Lower leg skin (tissue), 4 donors: ENCODE measurements at regions not wholly inside any gene's neighbourhood (a gene's known extent, or its start where the extent isn't known, plus 50 kb on each side); places are given as distances from the start of the nearest gene placed in this dataset.

Experiments used
- DNase-seq, 2 donors: peaks; one replicate each; pipeline ENCODE4 v3.0.0-alpha.2; 2019; ENCODE audit warnings: low spot score in 2 of 2
- H3K4me3 ChIP-seq: fragments of 200-600 bp; sonication (generic); 2 replicates; pipeline ENCODE4 v1.5.1; 2017; ENCODE audit warnings: mild to moderate bottlenecking, low read depth; ENCODE audit not compliant: poor library complexity, severe bottlenecking
- POLR2A ChIP-seq, 2 donors: fragments of 450-650 bp; IDR thresholded peaks; one replicate each; pipeline ENCODE4 v1.6.1; 2016 to 2017; ENCODE audit warnings: antibody characterized with exemption in 2 of 2, mild to moderate bottlenecking in 1 of 2, moderate library complexity in 1 of 2
- WGBS, 2 donors: methylation state at CpG; one replicate each; pipeline ENCODE4 v1.1.5; 2018; 5-methylcytosine and 5-hydroxymethylcytosine counted together
- intact Hi-C: fragments of 100-400 bp; cut with DNase I; formaldehyde crosslinking; loops from one replicate; pipeline ENCODE4 v1.15.0; 2023; ENCODE audit warnings: low total_unique reads
- TF ChIP-seq, protein P1 (sequence below), 3 donors: fragments of 450-650 bp; IDR thresholded peaks; one replicate each; pipeline ENCODE4 v1.5.1; 2016; ENCODE audit warnings: antibody characterized with exemption in 3 of 3, mild to moderate bottlenecking in 3 of 3, moderate library complexity in 2 of 3

DNA sequence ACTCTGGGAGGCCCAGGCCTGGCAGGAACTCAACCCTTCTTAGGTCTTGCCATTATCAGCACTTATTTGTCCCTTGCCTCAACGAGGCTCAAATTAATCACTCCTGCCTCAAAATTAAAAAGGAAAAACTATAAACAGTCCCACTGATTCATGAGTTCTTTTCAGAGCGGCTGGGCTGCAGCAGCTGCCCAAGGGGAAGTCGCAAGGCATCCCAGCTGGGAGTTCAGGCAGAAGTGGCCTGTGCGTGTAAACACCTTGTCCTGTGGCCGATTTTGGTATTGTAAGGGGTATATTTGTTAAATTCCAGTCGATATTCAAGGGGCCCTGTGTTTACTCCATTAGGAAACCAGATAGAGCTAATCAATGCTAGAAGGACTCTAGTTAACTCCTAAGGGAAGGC lies 213.9 kb upstream of the CADM1 start:
- DNase-seq, result no peak
- intact Hi-C loops, result loop anchor here (10.0 kb wide), 1 partner anchor 97 kb away; no protein-coding TSS in a partner anchor
- WGBS, 2 donors, result 81 to 83% methylated on average over 6 of the region's 6 CpGs
- TF ChIP-seq POLR2A (IDR thresholded peaks at IDR 0.05), result no peak
- TF ChIP-seq, protein P1, sequence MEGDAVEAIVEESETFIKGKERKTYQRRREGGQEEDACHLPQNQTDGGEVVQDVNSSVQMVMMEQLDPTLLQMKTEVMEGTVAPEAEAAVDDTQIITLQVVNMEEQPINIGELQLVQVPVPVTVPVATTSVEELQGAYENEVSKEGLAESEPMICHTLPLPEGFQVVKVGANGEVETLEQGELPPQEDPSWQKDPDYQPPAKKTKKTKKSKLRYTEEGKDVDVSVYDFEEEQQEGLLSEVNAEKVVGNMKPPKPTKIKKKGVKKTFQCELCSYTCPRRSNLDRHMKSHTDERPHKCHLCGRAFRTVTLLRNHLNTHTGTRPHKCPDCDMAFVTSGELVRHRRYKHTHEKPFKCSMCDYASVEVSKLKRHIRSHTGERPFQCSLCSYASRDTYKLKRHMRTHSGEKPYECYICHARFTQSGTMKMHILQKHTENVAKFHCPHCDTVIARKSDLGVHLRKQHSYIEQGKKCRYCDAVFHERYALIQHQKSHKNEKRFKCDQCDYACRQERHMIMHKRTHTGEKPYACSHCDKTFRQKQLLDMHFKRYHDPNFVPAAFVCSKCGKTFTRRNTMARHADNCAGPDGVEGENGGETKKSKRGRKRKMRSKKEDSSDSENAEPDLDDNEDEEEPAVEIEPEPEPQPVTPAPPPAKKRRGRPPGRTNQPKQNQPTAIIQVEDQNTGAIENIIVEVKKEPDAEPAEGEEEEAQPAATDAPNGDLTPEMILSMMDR (IDR thresholded peaks at IDR 0.05), result no peak
- H3K4me3 ChIP-seq, result no peak overlapping the region

DNA sequence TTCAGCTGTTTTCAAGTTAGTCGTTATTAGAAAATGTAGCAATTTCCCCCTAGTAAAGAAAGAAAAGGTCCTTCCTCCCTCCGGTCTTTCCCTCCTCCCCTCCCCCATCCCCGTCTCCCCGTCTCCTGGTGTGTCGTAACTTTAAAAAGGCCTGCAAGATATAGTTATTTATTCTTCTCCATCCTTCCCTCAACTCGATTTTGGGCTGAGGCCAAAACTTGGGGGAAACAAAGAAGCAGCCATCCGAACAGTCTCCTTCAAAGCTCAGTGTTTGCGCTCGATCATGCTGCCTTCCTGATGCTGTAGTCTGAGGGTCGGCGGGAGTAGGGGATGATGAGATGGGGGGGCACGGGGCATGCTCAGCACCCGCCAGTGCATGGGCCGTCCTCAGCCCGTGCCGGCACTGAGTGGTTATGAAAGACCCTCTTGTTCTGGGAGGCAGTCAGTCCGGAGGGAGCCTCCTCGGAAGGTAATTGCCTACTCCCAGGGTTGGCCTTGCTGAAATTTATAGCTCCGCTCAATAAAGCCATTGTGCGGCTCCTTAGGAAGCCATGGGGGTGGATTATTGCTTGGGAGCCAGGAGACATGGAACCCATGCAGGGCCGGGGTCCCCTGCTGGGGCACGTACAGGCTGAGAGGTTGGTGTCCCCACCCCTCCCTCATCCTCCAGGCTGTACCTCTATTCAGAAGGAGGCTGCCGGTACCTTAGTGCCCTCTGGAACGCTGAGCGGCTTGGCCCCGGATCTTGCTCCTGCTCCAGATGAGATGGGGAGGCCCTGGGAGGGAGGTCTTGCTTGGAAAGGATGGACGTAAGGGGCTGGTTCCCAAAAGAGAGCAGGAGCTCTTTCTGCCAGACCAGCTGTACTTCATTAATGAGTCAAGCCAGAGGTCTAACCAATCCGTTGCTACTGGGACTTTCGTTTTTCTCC lies 212.7 kb upstream of the CADM1 start:
- intact Hi-C loops, result loop anchor here (10.0 kb wide), 1 partner anchor 98 kb away; no protein-coding TSS in a partner anchor
- H3K4me3 ChIP-seq, result no peak overlapping the region
- 48 to 65% methylated on average over 29 of the region's 29 CpGs for WGBS, 2 donors
- no peak for DNase-seq
- TF ChIP-seq, protein P1 (IDR thresholded peaks at IDR 0.05), result no peak
- TF ChIP-seq POLR2A (IDR thresholded peaks at IDR 0.05), result no peak

DNA sequence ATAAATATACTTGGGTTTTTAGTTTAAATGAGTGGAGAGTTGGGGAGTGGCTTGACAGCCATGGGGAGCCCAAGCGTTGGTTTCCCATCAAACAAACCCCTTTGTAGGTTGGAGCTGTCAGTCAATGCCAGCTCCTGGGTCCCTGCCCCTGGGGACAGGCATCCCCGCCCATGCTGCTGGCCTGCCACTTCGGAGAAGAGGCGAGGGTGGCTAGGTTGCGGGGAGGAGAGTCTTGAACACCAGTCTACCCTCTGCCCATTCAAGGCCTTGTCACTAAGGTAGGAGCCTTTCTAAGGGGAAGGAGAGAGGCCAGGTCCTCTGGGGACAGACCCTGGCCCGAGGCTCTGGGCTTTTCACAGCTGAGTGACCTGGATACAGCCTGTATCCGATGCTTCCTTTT lies 211.9 kb upstream of the CADM1 start:
- no peak for DNase-seq
- intact Hi-C loops, result loop anchor here (10.0 kb wide), 1 partner anchor 99 kb away; no protein-coding TSS in a partner anchor
- no peak for TF ChIP-seq POLR2A (IDR thresholded peaks at IDR 0.05)
- TF ChIP-seq, protein P1 (IDR thresholded peaks at IDR 0.05), result no peak
- H3K4me3 ChIP-seq, result no peak overlapping the region
- 78 to 81% methylated on average over 7 of the region's 7 CpGs for WGBS, 2 donors

DNA sequence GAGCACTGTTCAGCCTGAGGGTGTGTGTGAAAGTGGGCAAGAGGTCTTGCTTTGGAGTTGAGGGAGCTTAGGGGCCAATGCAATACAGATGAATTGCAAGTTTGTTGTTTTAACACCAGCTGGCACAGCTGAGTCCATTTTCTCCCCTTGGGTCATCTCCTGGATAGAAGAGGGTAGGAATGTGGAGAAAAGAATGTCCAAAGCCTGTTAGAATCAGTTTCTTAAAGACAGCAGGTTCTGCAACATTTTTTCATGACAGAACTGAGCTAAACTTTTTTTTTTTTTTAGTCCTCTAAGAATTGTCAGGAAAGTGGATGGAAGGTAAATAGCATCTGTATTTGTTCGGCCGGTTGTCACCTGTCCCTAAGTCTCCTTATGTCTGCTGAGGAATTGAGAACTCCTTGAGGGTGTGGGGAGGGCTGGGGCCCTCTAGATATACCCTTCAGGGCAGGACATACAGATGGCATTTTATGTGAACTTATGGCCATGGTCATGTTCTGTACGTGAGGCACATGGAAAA lies 211.1 kb upstream of the CADM1 start:
- DNase-seq, result no peak
- TF ChIP-seq POLR2A (IDR thresholded peaks at IDR 0.05), result no peak
- TF ChIP-seq, protein P1 (IDR thresholded peaks at IDR 0.05), result no peak
- intact Hi-C loops, result loop anchor here (10.0 kb wide), 1 partner anchor 99 kb away; no protein-coding TSS in a partner anchor
- WGBS, 2 donors, result 81 to 86% methylated on average over 3 of the region's 3 CpGs
- H3K4me3 ChIP-seq, result no peak overlapping the region

DNA sequence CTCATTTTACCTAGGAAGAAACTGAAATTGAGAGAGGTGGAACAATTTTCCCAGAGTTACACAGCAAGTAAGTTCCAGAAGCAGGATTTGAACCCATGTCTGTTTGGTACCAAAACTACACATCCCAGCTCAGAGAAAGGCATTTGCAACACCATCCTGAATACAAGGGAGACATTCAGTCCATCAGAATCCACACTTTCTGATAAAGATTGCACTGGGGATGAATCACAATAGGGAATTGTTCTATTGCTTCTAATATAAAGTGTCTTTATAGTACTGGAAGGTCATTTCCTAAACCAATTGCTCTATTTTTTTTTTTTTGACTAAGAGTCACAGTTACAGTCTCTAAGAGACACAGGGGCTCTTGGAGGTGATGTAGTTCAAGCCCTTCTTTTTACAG lies 208.1 kb upstream of the CADM1 start:
- TF ChIP-seq POLR2A (IDR thresholded peaks at IDR 0.05), result no peak
- TF ChIP-seq, protein P1 (IDR thresholded peaks at IDR 0.05), result no peak
- DNase-seq, result no peak
- no peak overlapping the region for H3K4me3 ChIP-seq
- intact Hi-C loops, result loop anchor here (10.0 kb wide), 1 partner anchor 103 kb away; no protein-coding TSS in a partner anchor
